SK-N-SH treated with all-trans-retinoic acid at 6 μM for 48 hours (cell line): ENCODE measurements at regions not wholly inside any gene's neighbourhood (a gene's known extent, or its start where the extent isn't known, plus 50 kb on each side); places are given as distances from the start of the nearest gene placed in this dataset.

Source experiments
- ATAC-seq: fragments of 200-7000 bp; cut with Tn5 transposase; 3 replicates; pipeline ENCODE4 v1.9.1; 2020; ENCODE audit warnings: mild to moderate bottlenecking, moderate library complexity
- BACH2 ChIP-seq: fragments of 250-450 bp; sonication (Bioruptor Pico); IDR thresholded peaks from 2 replicates; pipeline ENCODE4 v1.9.0; 2021; ENCODE audit warnings: mild to moderate bottlenecking, borderline replicate concordance
- CSDC2 ChIP-seq: fragments of 250-450 bp; sonication (Bioruptor Pico); IDR thresholded peaks from 2 replicates; pipeline ENCODE4 v1.5.0; 2020; ENCODE audit warnings: mild to moderate bottlenecking, moderate library complexity
- ESRRG ChIP-seq: fragments of 250-450 bp; sonication (Bioruptor Pico); IDR thresholded peaks from 2 replicates; pipeline ENCODE4 v1.6.1; 2021; ENCODE audit warnings: mild to moderate bottlenecking
- GLIS3 ChIP-seq: fragments of 250-450 bp; sonication (Bioruptor Pico); IDR thresholded peaks from 2 replicates; pipeline ENCODE4 v1.5.0; 2020; ENCODE audit warnings: mild to moderate bottlenecking, moderate library complexity
- PPARA ChIP-seq: fragments of 250-450 bp; sonication (Bioruptor Pico); IDR thresholded peaks from 2 replicates; pipeline ENCODE4 v1.5.0; 2020; ENCODE audit warnings: mild to moderate bottlenecking, borderline replicate concordance
- SNAI2 ChIP-seq: fragments of 250-450 bp; sonication (Bioruptor Pico); IDR thresholded peaks from 2 replicates; pipeline ENCODE4 v1.5.0; 2020; ENCODE audit warnings: mild to moderate bottlenecking, moderate library complexity
- TCF4 ChIP-seq: fragments of 250-450 bp; sonication (Bioruptor Pico); IDR thresholded peaks from 2 replicates; pipeline ENCODE4 v1.8.0; 2021; ENCODE audit warnings: mild to moderate bottlenecking, moderate library complexity, borderline replicate concordance
- TOX ChIP-seq: fragments of 250-450 bp; sonication (Bioruptor Pico); IDR thresholded peaks from 2 replicates; pipeline ENCODE4 v1.8.0; 2021; ENCODE audit warnings: mild to moderate bottlenecking, moderate library complexity, borderline replicate concordance
- ZC3H10 ChIP-seq: fragments of 250-450 bp; sonication (Bioruptor Pico); IDR thresholded peaks from 2 replicates; pipeline ENCODE4 v1.5.1; 2021; ENCODE audit warnings: mild to moderate bottlenecking, moderate library complexity
- ZFP3 ChIP-seq: fragments of 250-450 bp; sonication (Bioruptor Pico); IDR thresholded peaks from 2 replicates; pipeline ENCODE4 v1.5.0; 2020; ENCODE audit warnings: mild to moderate bottlenecking, moderate library complexity
- ZFP30 ChIP-seq: fragments of 450-650 bp; formaldehyde crosslinking; IDR thresholded peaks from 2 replicates; pipeline ENCODE4 v1.5.0; 2022; ENCODE audit warnings: mild to moderate bottlenecking, moderate library complexity
- ZNF565 ChIP-seq: fragments of 450-650 bp; formaldehyde crosslinking; conservative IDR thresholded peaks from 2 replicates; pipeline ENCODE4 v1.5.0; 2020; ENCODE audit warnings: low read depth, mild to moderate bottlenecking, moderate library complexity
- ZNF70 ChIP-seq: fragments of 450-650 bp; formaldehyde crosslinking; IDR thresholded peaks from 2 replicates; pipeline ENCODE4 v1.5.0; 2020; ENCODE audit warnings: mild to moderate bottlenecking, moderate library complexity
- ZNF8 ChIP-seq: fragments of 450-650 bp; formaldehyde crosslinking; IDR thresholded peaks from 2 replicates; pipeline ENCODE4 v1.5.0; 2020; ENCODE audit warnings: mild to moderate bottlenecking, moderate library complexity
- TF ChIP-seq, protein P1 (sequence below): fragments of 250-450 bp; sonication (Bioruptor Pico); IDR thresholded peaks from 2 replicates; pipeline ENCODE4 v1.8.0; 2021; ENCODE audit warnings: low read depth, mild to moderate bottlenecking, moderate library complexity, borderline replicate concordance
- TF ChIP-seq, protein P2 (sequence below): fragments of 250-450 bp; sonication (Bioruptor Pico); IDR thresholded peaks from 2 replicates; pipeline ENCODE4 v1.5.1; 2021; ENCODE audit warnings: mild to moderate bottlenecking, moderate library complexity
- TF ChIP-seq, protein P3 (sequence below): fragments of 250-450 bp; sonication (Bioruptor Pico); IDR thresholded peaks from 2 replicates; pipeline ENCODE4 v1.5.0; 2020; ENCODE audit warnings: mild to moderate bottlenecking, moderate library complexity
- TF ChIP-seq, protein P4 (sequence below): fragments of 250-450 bp; sonication (Bioruptor Pico); IDR thresholded peaks from 2 replicates; pipeline ENCODE4 v1.5.1; 2020; ENCODE audit warnings: low read depth, mild to moderate bottlenecking, moderate library complexity
- TF ChIP-seq, protein P5 (sequence below): fragments of 250-450 bp; sonication (Bioruptor Pico); IDR thresholded peaks from 2 replicates; pipeline ENCODE4 v1.8.0; 2020; ENCODE audit warnings: mild to moderate bottlenecking, moderate library complexity, borderline replicate concordance

DNA sequence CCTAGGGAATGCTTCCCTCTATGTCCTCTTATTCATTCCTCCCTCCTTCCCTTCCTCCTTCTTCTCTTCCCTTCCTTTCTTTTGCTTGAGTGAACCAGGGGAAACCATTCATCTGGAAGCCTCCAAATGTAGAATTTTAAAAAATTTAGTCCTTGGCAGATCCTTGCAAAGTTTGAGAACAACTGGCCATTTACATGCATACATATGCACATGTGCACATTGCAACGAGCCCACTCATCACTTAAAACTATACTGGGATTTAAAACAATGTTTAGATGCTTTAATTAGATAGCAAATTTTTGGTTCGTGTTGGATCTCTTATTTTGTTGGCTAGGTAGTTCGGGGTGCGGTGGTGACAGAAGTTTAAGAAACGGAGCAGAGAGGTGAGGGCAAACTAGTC lies 68.0 kb upstream of the HMGA2 start:
- ATAC-seq, result no peak
- no peak for TF ChIP-seq TOX
- TF ChIP-seq, protein P1, sequence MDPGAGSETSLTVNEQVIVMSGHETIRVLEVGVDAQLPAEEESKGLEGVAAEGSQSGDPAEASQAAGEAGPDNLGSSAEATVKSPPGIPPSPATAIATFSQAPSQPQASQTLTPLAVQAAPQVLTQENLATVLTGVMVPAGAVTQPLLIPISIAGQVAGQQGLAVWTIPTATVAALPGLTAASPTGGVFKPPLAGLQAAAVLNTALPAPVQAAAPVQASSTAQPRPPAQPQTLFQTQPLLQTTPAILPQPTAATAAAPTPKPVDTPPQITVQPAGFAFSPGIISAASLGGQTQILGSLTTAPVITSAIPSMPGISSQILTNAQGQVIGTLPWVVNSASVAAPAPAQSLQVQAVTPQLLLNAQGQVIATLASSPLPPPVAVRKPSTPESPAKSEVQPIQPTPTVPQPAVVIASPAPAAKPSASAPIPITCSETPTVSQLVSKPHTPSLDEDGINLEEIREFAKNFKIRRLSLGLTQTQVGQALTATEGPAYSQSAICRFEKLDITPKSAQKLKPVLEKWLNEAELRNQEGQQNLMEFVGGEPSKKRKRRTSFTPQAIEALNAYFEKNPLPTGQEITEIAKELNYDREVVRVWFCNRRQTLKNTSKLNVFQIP (CRISPR knock-in tag), result no peak
- no peak for TF ChIP-seq ESRRG
- TF ChIP-seq ZNF8, result no peak
- TF ChIP-seq ZC3H10 (CRISPR knock-in tag), result no peak
- no peak for TF ChIP-seq ZNF70
- TF ChIP-seq TCF4 (CRISPR knock-in tag), result no peak
- TF ChIP-seq, protein P2, sequence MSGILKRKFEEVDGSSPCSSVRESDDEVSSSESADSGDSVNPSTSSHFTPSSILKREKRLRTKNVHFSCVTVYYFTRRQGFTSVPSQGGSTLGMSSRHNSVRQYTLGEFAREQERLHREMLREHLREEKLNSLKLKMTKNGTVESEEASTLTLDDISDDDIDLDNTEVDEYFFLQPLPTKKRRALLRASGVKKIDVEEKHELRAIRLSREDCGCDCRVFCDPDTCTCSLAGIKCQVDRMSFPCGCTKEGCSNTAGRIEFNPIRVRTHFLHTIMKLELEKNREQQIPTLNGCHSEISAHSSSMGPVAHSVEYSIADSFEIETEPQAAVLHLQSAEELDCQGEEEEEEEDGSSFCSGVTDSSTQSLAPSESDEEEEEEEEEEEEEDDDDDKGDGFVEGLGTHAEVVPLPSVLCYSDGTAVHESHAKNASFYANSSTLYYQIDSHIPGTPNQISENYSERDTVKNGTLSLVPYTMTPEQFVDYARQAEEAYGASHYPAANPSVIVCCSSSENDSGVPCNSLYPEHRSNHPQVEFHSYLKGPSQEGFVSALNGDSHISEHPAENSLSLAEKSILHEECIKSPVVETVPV (CRISPR knock-in tag), result no peak
- no peak for TF ChIP-seq BACH2 (CRISPR knock-in tag)
- no peak for TF ChIP-seq PPARA (CRISPR knock-in tag)
- no peak for TF ChIP-seq ZFP3
- TF ChIP-seq, all 23 proteins: peak for 0

DNA sequence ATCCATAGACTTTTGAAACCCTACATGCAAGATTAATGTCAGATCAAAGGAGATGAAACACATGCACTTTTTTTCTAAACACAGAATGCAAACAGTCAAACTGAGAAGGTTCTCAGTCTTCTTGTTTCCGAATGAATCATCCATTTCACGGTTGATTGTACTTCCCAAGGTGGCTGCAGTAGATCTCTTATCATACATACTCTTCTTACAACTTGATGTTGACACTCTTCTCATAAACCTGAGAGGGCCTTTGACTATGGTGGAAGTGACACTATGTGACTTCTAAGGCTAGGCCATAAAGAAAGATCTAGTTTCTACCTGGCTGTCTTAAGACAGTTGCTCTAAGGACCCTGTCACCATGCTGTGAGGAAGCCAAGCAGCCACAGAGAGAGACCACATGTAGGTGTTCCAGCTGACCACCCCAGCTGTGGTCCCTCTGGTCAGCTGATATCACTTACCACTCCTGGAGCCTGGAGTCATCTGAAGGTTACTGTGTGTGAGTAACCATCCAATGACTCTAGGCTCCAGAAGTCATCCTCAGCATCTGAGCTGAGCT lies 67.2 kb upstream of the HMGA2 start:
- TF ChIP-seq, protein P3, sequence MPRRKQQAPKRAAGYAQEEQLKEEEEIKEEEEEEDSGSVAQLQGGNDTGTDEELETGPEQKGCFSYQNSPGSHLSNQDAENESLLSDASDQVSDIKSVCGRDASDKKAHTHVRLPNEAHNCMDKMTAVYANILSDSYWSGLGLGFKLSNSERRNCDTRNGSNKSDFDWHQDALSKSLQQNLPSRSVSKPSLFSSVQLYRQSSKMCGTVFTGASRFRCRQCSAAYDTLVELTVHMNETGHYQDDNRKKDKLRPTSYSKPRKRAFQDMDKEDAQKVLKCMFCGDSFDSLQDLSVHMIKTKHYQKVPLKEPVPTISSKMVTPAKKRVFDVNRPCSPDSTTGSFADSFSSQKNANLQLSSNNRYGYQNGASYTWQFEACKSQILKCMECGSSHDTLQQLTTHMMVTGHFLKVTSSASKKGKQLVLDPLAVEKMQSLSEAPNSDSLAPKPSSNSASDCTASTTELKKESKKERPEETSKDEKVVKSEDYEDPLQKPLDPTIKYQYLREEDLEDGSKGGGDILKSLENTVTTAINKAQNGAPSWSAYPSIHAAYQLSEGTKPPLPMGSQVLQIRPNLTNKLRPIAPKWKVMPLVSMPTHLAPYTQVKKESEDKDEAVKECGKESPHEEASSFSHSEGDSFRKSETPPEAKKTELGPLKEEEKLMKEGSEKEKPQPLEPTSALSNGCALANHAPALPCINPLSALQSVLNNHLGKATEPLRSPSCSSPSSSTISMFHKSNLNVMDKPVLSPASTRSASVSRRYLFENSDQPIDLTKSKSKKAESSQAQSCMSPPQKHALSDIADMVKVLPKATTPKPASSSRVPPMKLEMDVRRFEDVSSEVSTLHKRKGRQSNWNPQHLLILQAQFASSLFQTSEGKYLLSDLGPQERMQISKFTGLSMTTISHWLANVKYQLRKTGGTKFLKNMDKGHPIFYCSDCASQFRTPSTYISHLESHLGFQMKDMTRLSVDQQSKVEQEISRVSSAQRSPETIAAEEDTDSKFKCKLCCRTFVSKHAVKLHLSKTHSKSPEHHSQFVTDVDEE (CRISPR knock-in tag), result no peak
- TF ChIP-seq ZFP30 (no peak), BACH2 (CRISPR knock-in tag) (no peak), ZNF565 (CRISPR knock-in tag) (no peak)
- ATAC-seq, result no peak

DNA sequence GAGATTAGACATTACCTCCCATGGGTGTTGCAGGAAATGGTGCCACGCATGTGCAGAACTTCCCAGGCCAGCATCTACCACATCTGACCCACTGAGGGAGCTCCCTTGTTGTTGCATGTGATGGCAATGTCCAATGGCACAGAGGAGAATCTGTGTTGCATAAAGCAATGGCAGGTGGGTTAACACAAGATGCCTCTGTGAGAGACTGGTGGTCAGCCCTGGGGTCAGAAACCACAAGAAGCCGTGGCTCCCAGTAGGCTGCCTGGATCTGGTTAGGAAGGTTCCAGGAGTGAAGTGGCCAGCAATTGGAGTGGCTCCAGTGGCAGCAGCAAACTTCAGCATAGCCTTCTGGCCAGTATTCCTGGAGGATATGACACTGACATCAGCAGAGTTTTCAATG lies 65.9 kb upstream of the HMGA2 start:
- TF ChIP-seq, protein P4, sequence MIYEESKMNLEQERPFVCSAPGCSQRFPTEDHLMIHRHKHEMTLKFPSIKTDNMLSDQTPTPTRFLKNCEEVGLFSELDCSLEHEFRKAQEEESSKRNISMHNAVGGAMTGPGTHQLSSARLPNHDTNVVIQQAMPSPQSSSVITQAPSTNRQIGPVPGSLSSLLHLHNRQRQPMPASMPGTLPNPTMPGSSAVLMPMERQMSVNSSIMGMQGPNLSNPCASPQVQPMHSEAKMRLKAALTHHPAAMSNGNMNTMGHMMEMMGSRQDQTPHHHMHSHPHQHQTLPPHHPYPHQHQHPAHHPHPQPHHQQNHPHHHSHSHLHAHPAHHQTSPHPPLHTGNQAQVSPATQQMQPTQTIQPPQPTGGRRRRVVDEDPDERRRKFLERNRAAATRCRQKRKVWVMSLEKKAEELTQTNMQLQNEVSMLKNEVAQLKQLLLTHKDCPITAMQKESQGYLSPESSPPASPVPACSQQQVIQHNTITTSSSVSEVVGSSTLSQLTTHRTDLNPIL, result no peak
- no peak for TF ChIP-seq TCF4 (CRISPR knock-in tag)
- TF ChIP-seq GLIS3, result no peak
- TF ChIP-seq, protein P2 (CRISPR knock-in tag), result no peak
- TF ChIP-seq SNAI2 (CRISPR knock-in tag), result no peak
- no peak for TF ChIP-seq ZNF565 (CRISPR knock-in tag)
- TF ChIP-seq TOX, result no peak
- no peak for TF ChIP-seq BACH2 (CRISPR knock-in tag)
- TF ChIP-seq ZFP30, result no peak
- TF ChIP-seq, protein P5, sequence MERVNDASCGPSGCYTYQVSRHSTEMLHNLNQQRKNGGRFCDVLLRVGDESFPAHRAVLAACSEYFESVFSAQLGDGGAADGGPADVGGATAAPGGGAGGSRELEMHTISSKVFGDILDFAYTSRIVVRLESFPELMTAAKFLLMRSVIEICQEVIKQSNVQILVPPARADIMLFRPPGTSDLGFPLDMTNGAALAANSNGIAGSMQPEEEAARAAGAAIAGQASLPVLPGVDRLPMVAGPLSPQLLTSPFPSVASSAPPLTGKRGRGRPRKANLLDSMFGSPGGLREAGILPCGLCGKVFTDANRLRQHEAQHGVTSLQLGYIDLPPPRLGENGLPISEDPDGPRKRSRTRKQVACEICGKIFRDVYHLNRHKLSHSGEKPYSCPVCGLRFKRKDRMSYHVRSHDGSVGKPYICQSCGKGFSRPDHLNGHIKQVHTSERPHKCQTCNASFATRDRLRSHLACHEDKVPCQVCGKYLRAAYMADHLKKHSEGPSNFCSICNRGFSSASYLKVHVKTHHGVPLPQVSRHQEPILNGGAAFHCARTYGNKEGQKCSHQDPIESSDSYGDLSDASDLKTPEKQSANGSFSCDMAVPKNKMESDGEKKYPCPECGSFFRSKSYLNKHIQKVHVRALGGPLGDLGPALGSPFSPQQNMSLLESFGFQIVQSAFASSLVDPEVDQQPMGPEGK (CRISPR knock-in tag), result no peak
- TF ChIP-seq ZNF70, result no peak
- no peak for TF ChIP-seq CSDC2 (CRISPR knock-in tag)
- no peak for TF ChIP-seq PPARA (CRISPR knock-in tag)
- no peak for TF ChIP-seq ESRRG
- ATAC-seq, result no peak
